Stimulated activated CD4-positive, alpha-beta T cell treated with anti-CD3 and anti-CD28 coated beads, Interleukin-15, amount 100 ng/mL, for 1 hour (primary cell): ENCODE measurements at regions not wholly inside any gene's neighbourhood (a gene's known extent, or its start where the extent isn't known, plus 50 kb on each side); places are given as distances from the start of the nearest gene placed in this dataset.
"Not testable (repeated sequence)": the region's sequence is repeated elsewhere in the genome, so short reads cannot be mapped to it uniquely, and the experiment has no call there.

ENCODE experiments used
- DNase-seq, 2 donors: peaks; one replicate each; pipeline ENCODE4 v3.0.0-alpha.2; 2020; ENCODE audit warnings: low read depth in 1 of 2, low spot score in 1 of 2

- no peak for DNase-seq
These were observed 281.1 kb upstream of the TRIB2 start for GRCh38 chr2:12435430-12436222.

- DNase-seq = no peak
These were observed 280.3 kb upstream of the TRIB2 start for GRCh38 chr2:12436483-12436882.

- no peak for DNase-seq
These were observed 279.7 kb upstream of the TRIB2 start for GRCh38 chr2:12436935-12437561.

DNA sequence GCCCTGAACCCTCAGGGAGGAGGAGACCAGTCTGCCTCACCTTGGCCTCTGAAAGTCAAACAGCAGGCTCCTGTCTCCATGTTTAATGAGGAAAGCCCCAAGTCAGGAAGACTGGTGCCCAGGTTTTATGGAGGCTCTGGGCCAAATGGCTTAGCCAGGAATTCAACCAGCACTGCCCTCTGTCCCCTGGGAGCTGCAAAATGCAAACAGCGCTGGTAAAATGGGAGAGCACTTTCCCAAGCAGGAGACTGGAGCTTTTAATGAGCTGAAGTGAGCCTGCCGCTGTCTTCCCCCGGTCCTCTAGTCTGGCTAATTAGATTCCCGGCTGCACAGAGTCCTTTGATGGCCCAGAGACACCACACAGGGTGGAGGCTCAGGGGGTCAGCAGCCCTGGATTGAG, 276.0 kb upstream of the TRIB2 start:
- DNase-seq = no peak

- DNase-seq = no peak
These were observed 274.8 kb upstream of the TRIB2 start for GRCh38 chr2:12441750-12442475.

GRCh38 chr2:12442476-12442847, 274.3 kb upstream of the TRIB2 start:
- DNase-seq = no peak

DNA sequence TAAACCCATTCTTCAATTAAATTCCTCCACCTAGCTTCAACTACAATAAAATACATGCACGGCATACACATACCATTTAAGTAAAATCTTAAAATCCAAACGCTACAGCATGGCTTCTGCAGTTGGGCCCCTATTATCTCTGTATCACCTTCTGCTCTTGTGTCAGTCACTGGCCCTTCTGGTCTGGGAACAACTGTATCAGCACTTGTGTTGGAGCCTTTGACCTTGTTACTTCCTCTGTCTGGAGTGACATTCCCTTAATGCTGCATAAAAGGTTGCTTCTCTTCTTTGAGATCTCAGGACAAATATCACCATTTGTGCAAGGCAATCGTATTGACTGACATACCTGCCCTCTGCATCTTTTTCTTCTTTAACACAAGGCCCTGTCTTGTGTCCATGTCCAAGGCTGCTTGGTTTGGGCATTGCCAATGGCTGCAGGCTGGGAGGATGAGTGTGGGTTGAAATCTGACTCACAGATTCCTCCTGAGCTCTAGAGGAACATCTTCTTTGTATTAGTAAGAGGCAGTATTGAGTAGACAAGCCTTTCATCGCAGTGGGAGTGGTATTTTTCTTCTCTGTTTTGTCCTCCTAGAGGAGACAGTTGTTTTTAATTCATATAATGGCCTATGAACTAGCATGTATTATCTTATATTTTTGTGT, 267.8 kb upstream of the TRIB2 start:
- no peak for DNase-seq

DNA sequence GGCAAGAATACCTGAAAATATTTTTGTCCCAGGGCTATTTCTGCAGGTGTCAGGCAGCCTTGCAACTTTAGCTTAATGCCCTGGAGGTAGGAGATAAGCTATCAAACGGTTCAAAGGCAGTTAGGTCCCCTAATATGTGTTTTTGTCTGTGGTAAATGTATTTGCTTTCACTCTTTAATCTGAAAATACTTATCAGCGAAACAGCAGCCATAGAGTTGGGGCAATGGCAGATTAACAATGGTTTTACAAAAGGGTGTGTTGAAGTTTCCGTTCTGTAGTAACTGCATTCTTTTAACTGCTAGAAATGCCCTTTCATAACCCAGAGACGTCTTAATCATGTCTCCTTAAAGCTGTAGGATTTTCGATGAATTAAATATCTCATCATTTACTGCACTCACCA, 265.0 kb upstream of the TRIB2 start:
- DNase-seq = no peak

DNA sequence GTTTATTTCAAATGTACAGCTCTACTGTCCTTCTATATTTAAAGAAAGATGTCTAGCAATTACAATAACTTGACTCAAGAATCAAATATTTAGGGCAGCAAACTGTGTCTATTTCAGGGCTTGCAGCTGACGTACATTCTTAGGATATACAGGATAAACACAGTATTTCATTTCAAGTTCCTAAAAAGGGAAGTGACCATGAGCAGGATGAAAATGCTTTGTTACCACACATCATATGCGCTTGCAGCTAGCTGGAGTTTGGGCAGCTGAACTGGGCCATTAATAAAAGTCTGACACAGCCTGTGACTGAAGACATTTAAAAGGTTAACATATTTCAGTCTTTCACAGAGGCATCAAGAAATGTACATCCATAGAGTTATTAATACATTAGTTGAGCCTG, 264.6 kb upstream of the TRIB2 start:
- DNase-seq = no peak

- DNase-seq = no peak
These were observed 263.0 kb upstream of the TRIB2 start for GRCh38 chr2:12453731-12454130.

DNA sequence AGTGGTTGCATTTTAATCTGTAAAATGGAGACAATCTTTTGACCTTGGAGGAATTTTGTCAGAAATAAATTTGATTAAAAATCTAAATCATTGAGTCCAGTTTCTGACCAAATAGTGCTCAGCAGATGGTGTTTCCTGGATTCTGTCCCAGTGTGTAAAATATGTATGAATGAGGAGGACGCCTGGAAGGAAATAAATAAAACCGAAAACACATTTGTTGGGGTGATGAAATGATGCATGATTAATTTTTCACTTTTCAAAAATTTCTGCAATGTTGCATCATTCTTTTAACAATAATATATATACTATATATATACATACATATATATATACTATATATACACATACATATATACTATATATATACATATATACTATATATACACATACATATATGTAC, 261.1 kb upstream of the TRIB2 start:
- DNase-seq = no peak

GRCh38 chr2:12456293-12457106, 260.2 kb upstream of the TRIB2 start:
- DNase-seq = peak; percentile 22 to 28

GRCh38 chr2:12457831-12458230, 258.9 kb upstream of the TRIB2 start:
- no peak for DNase-seq

DNA sequence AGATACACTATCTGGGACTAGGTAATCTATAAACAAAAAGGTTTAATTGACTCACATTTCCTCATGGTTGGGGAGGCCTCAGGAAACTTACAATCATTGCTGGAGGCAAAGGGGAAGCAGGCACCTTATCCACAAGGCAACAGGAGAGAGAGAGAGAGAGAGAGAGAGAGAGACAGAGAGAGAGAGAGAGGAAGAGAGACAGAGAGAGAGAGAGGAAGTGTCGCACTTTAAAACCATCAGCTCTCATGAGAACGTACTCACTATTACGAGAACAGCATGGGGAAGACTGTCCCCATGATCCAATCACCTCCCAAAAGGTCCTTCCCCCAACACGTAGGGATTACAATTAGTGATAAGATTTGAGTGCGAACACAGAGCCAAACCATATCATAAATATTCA, 253.5 kb upstream of the TRIB2 start:
- no peak for DNase-seq

DNA sequence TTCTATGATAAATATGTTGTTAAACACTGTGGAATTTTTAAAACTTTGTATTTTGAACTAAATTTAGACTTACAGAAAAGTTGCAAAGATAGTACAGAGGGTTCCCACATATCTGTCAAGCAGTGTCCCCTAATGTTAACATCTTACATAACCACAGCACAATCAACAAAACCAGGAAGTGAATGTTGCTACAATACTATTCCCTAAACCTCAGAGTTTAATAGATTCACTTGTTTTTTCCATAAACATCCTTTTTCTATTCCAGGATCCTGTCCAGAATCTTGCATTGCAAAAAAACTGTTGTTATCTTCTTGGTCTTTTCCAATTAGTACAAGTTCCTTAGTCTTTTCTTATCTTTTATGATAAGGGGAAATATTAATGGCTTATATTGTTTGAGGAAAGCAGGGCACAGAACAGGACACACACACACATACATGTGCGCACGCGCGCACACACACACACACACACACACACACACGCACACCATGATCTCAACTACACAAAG, 251.1 kb upstream of the TRIB2 start:
- no peak for DNase-seq

- no peak for DNase-seq
These were observed 249.4 kb upstream of the TRIB2 start for GRCh38 chr2:12467303-12467702.

GRCh38 chr2:12469141-12469561, 247.6 kb upstream of the TRIB2 start:
- no peak for DNase-seq

DNA sequence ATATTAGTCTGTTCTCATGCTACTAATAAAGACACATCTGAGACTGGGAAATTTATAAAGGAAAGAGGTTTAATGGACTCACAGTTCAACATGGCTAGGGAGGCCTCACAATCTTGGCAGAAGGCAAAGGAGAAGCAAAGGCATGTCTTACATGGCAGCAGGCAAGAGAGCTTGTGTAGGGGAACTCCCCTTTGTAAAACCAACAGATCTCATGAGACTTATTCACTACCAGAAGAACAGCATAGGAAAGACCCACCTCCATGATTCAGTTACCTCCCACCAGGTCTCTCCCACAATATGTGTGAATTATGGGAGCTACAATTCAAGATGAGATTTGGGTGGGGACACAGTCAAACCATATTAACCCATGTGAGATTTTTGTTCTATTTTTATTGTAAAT, 244.5 kb upstream of the TRIB2 start:
- DNase-seq = not testable (repeated sequence)

DNA sequence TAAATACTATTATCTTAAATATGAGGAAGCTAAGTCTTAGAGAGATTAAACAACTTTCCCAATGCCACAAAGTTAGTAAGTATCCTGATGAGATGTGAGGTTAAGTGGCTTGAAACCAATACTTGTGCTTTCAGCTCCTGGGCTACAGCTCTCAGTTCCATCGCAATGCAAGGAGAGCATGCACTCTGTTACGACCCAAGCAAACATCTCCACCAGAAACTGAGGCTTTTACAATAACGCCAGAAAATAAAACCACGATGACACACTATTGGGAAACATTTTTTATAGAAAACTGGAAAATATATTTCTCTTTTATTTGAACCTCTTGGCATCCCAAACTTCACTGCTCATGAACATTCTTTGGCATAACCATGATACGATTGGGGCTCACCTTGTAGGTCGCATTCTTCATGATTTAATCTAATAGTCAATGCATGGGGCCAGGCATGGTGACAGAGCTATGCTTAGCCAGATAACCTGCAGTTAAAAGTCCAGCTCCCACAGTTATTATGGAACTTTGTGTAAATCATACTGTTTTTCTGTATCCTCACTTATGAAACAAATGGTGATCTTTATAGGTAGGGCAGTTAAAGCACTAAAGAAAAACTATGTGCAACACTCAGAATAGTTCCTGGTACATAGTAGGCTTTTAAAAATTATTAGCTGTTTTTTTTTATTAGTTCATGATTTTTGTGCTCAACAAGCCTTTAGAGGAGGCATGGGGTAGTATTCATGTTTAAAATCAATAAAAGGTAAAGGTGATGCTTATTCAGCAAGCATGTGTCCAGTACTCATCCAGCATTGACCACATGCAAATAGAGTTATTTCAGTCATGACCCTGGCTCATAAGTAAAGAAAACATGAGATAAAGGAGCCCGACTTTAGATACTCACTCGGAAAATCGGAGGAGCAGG, 238.3 kb upstream of the TRIB2 start:
- no peak for DNase-seq
